H9 (cell line): ENCODE measurements at regions not wholly inside any gene's neighbourhood (a gene's known extent, or its start where the extent isn't known, plus 50 kb on each side); places are given as distances from the start of the nearest gene placed in this dataset.

ENCODE experiments used
- DNase-seq: peaks from one replicate; pipeline ENCODE4 v3.0.0-alpha.2; 2017
- H2AFZ ChIP-seq: one replicate; pipeline ENCODE4 v1.6.1; 2013; ENCODE audit warnings: mild to moderate bottlenecking, low read length, control low read depth, moderate library complexity
- H2AK5ac ChIP-seq: 2 replicates; pipeline ENCODE4 v1.6.1; 2013; ENCODE audit warnings: low read length, control low read depth, mixed read lengths; ENCODE audit not compliant: insufficient read length
- H2BK120ac ChIP-seq: one replicate; pipeline ENCODE4 v1.6.1; 2013; ENCODE audit warnings: low read depth, mild to moderate bottlenecking, low read length, control low read depth, inconsistent platforms; ENCODE audit not compliant: poor library complexity, severe bottlenecking
- H2BK12ac ChIP-seq: 2 replicates; pipeline ENCODE4 v1.6.1; 2013; ENCODE audit warnings: low read length, control low read depth, mixed read lengths, low read depth; ENCODE audit not compliant: insufficient read length
- H2BK15ac ChIP-seq: 2 replicates; pipeline ENCODE4 v1.6.1; 2013; ENCODE audit warnings: low read depth, low read length, control low read depth
- H2BK20ac ChIP-seq: one replicate; pipeline ENCODE4 v1.6.1; 2013; ENCODE audit warnings: low read depth, mild to moderate bottlenecking, low read length, control low read depth, inconsistent platforms; ENCODE audit not compliant: poor library complexity, severe bottlenecking
- H2BK5ac ChIP-seq: 2 replicates; pipeline ENCODE4 v1.6.1; 2013; ENCODE audit warnings: low read length, control low read depth, mixed read lengths; ENCODE audit not compliant: insufficient read length
- H3K14ac ChIP-seq: 2 replicates; pipeline ENCODE4 v1.6.1; 2013; ENCODE audit warnings: low read length, control low read depth; ENCODE audit not compliant: insufficient read depth
- H3K18ac ChIP-seq: 2 replicates; pipeline ENCODE4 v1.6.1; 2013; ENCODE audit warnings: low read depth, mild to moderate bottlenecking, mixed read lengths, low read length, control low read depth; ENCODE audit not compliant: insufficient read length
- H3K23ac ChIP-seq: 2 replicates; pipeline ENCODE4 v1.6.1; 2013; ENCODE audit warnings: low read length, control low read depth, mixed read lengths, low read depth; ENCODE audit not compliant: insufficient read length
- H3K23me2 ChIP-seq: 2 replicates; pipeline ENCODE4 v1.6.1; 2013; ENCODE audit warnings: low read depth, mild to moderate bottlenecking, mixed read lengths, low read length, control low read depth; ENCODE audit not compliant: insufficient read length, poor library complexity, severe bottlenecking
- H3K27ac ChIP-seq: 2 replicates; pipeline ENCODE4 v1.5.1; 2013; ENCODE audit warnings: low read length, control low read depth, mixed read lengths, low read depth; ENCODE audit not compliant: insufficient read length
- H3K27me3 ChIP-seq: 2 replicates; pipeline ENCODE4 v1.6.1; 2013; ENCODE audit warnings: low read length, control low read depth, inconsistent platforms; ENCODE audit not compliant: insufficient read depth
- H3K4ac ChIP-seq: 2 replicates; pipeline ENCODE4 v1.6.1; 2013; ENCODE audit warnings: low read depth, mild to moderate bottlenecking, control low read depth, inconsistent platforms, low read length, moderate library complexity
- H3K4me1 ChIP-seq: 2 replicates; pipeline ENCODE4 v1.6.1; 2013; ENCODE audit warnings: low read length, control low read depth, inconsistent platforms; ENCODE audit not compliant: insufficient read depth
- H3K4me2 ChIP-seq: 2 replicates; pipeline ENCODE4 v1.6.1; 2013; ENCODE audit warnings: low read length, control low read depth, mixed read lengths; ENCODE audit not compliant: insufficient read length, insufficient read depth
- H3K56ac ChIP-seq: 2 replicates; pipeline ENCODE4 v1.6.1; 2013; ENCODE audit warnings: low read depth, mild to moderate bottlenecking, mixed read lengths, low read length, control low read depth; ENCODE audit not compliant: insufficient read length
- H3K79me1 ChIP-seq: 2 replicates; pipeline ENCODE4 v1.6.1; 2013; ENCODE audit warnings: low read depth, mild to moderate bottlenecking, moderate library complexity, low read length, control low read depth, inconsistent platforms; ENCODE audit not compliant: insufficient read depth, poor library complexity, severe bottlenecking
- H3K79me2 ChIP-seq: 2 replicates; pipeline ENCODE4 v1.6.1; 2013; ENCODE audit warnings: low read length, control low read depth, inconsistent platforms; ENCODE audit not compliant: insufficient read depth
- H3K9ac ChIP-seq: 2 replicates; pipeline ENCODE4 v1.6.1; 2013; ENCODE audit warnings: low read length, control low read depth, mixed read lengths; ENCODE audit not compliant: insufficient read length; ENCODE audit errors: extremely low read depth
- H3K9me3 ChIP-seq: one replicate; pipeline ENCODE4 v1.6.1; 2013; ENCODE audit warnings: low read depth, low read length, inconsistent platforms; ENCODE audit not compliant: control insufficient read depth
- H3T11ph ChIP-seq: one replicate; pipeline ENCODE4 v1.6.1; 2013; ENCODE audit warnings: mild to moderate bottlenecking, low read length, control low read depth, inconsistent platforms
- H4K20me1 ChIP-seq: one replicate; pipeline ENCODE4 v1.6.1; 2013; ENCODE audit not compliant: control insufficient read depth, insufficient read length, insufficient read depth
- H4K5ac ChIP-seq: 2 replicates; pipeline ENCODE4 v1.6.1; 2013; ENCODE audit warnings: low read depth, mild to moderate bottlenecking, mixed read lengths, low read length, control low read depth; ENCODE audit not compliant: insufficient read length
- H4K8ac ChIP-seq: replicated peaks from 2 replicates; pipeline ENCODE4 v1.6.1; 2013; ENCODE audit warnings: low read length, control low read depth, mixed read lengths, low read depth; ENCODE audit not compliant: insufficient read length
- H4K91ac ChIP-seq: 2 replicates; pipeline ENCODE4 v1.6.1; 2013; ENCODE audit warnings: low read depth, mild to moderate bottlenecking, moderate library complexity, mixed read lengths, low read length, control low read depth; ENCODE audit not compliant: insufficient read length
- H3K27ac Mint-ChIP-seq, 3 experiments: 2 replicates in 2 of 3; 3 replicates in 1 of 3; pipeline ENCODE4 v1.8.0; 2020 to 2021; ENCODE audit warnings: mixed read lengths in 3 of 3, mild to moderate bottlenecking in 1 of 3, moderate library complexity in 1 of 3
- H3K27me3 Mint-ChIP-seq: 2 replicates; pipeline ENCODE4 v1.8.0; 2021; ENCODE audit warnings: low read depth, mild to moderate bottlenecking, moderate library complexity, mixed read lengths
- H3K36me3 Mint-ChIP-seq, 3 experiments: 2 replicates in 2 of 3; 3 replicates in 1 of 3; pipeline ENCODE4 v1.8.0; 2020 to 2021; ENCODE audit warnings: low read depth in 3 of 3, mixed read lengths in 3 of 3; ENCODE audit not compliant: insufficient read depth in 1 of 3
- H3K4me1 Mint-ChIP-seq, 2 experiments: 2 replicates each; pipeline ENCODE4 v1.8.0; 2020; ENCODE audit warnings: mixed read lengths in 2 of 2
- H3K4me3 Mint-ChIP-seq, 2 experiments: 2 replicates in 1 of 2; 3 replicates in 1 of 2; pipeline ENCODE4 v1.8.0; 2020 to 2021; ENCODE audit warnings: mild to moderate bottlenecking in 2 of 2, mixed read lengths in 2 of 2, moderate library complexity in 1 of 2
- H3K9me3 Mint-ChIP-seq, 2 experiments: 2 replicates in 1 of 2; 3 replicates in 1 of 2; pipeline ENCODE4 v1.8.0; 2020; ENCODE audit warnings: mild to moderate bottlenecking in 2 of 2, mixed read lengths in 2 of 2, moderate library complexity in 1 of 2
- CTCF ChIP-seq: fragments of 200-600 bp; sonication (generic); conservative IDR thresholded peaks from 3 replicates; pipeline ENCODE4 v1.8.0; 2021; ENCODE audit warnings: antibody characterized with exemption, mild to moderate bottlenecking
- WGBS: extraction: QIAGEN DNeasy Blood & Tissue Kit; methylation state at CpG from one replicate; pipeline ENCODE4 v1.1.7; 2013; ENCODE audit warnings: missing lambda C conversion rate, low lambda C conversion rate, mixed read lengths; ENCODE audit not compliant: insufficient read length; ENCODE audit errors: extremely low coverage; 5-methylcytosine and 5-hydroxymethylcytosine counted together

GRCh38 chr20:41735949-41736348 is 117.8 kb upstream of the CHD6 start:
- Histone ChIP-seq H4K91ac (no peak overlapping the region), H3K4me2 (no peak overlapping the region), H2BK5ac (no peak overlapping the region), H3K4me1 (no peaks in the 10 kb centered on the region; the same call in 1 of the 2 replicates), H3K9me3 (no peaks in the 10 kb centered on the region), H2BK20ac (no peak overlapping the region), H3K56ac (no peak overlapping the region), H4K8ac (no peak overlapping the region), H3K79me1 (no peaks in the 10 kb centered on the region), H2BK12ac (no peak overlapping the region), H3K18ac (no peak overlapping the region), H3K23me2 (no peaks in the 10 kb centered on the region), H4K20me1 (no peaks in the 10 kb centered on the region), H3K79me2 (no peaks in the 10 kb centered on the region), H3K4ac (no peak overlapping the region), H3K23ac (no peak overlapping the region), H3T11ph (no peak overlapping the region), H3K27ac (no peak overlapping the region), H2AFZ (no peak overlapping the region), H2BK15ac (no peak overlapping the region), H3K9ac (no peak overlapping the region), H3K14ac (no peak overlapping the region), H2BK120ac (no peak overlapping the region), H2AK5ac (no peak overlapping the region), H4K5ac (no peak overlapping the region), H3K27me3 (no peaks in the 10 kb centered on the region)
- WGBS: no CpG with 5 or more reads among the region's 3 CpGs
- H3K4me3 Mint-ChIP-seq: no peak overlapping the region
- no peak overlapping the region for H3K27ac Mint-ChIP-seq
- H3K4me1 Mint-ChIP-seq: peaks cover 7 to 8% of the 10 kb centered on the region in 2 experiments
- TF ChIP-seq CTCF: no peak
- DNase-seq: no peak
- peaks cover 4 to 5% of the 10 kb centered on the region in 2 experiments; a peak in 4 of 5 replicates for H3K9me3 Mint-ChIP-seq
- no peaks in the 10 kb centered on the region; the same call in 1 of the 2 replicates for H3K27me3 Mint-ChIP-seq
- no peaks in the 10 kb centered on the region for H3K36me3 Mint-ChIP-seq
